HG02943 (cell line): ENCODE measurements at regions not wholly inside any gene's neighbourhood (a gene's known extent, or its start where the extent isn't known, plus 50 kb on each side); places are given as distances from the start of the nearest gene placed in this dataset.
"Not testable (repeated sequence)": the region's sequence is repeated elsewhere in the genome, so short reads cannot be mapped to it uniquely, and the experiment has no call there.

Source experiments
- ATAC-seq: cut with Tn5 transposase; IDR thresholded peaks from one replicate; pipeline ENCODE4 v1.9.1; 2021; ENCODE audit warnings: mild to moderate bottlenecking, low read depth, moderate library complexity; ENCODE audit not compliant: unreplicated experiment

DNA sequence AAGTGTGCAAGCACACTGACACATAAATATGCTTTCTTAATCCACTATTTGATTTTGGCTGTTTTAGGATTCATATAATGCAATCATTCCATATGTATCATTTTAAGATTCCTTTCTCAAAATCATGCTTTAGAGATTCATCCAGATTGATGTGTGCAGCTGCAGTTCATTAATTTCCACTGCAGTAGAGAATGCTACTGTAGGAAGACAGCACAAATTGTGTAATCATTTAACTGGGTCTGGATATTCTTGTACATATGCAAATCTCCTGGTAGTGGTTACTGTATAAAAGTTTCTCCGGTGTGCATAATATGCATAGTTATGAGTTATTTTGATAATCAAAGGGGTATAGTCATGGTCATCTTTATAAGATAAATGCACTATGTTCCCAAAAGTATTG lies 502.5 kb upstream of the ACVR2A start:
- no peak for ATAC-seq

- peak; percentile 54 for ATAC-seq
Observed at GRCh38 chr2:147331790-147332419, 512.9 kb upstream of the ACVR2A start.

DNA sequence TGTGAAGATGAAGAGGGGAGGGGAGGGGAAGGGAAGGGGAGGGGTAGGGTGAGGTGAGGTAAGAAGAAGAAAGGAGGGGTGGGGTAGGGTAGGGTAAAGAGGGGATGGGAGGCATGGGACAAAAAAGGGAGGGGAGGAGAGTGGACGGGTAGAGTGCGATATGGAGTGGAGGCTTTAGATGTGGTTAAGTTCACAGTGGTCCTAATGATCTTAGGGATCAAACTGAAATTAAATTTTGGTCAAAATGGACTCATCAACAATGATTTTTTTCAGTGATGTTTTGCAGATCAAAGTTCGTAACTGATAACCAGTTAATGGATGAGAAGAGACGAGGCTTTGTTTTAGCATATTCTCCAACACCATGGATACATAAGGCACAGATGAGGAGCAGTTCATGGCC lies 513.9 kb upstream of the ACVR2A start:
- no peak for ATAC-seq

DNA sequence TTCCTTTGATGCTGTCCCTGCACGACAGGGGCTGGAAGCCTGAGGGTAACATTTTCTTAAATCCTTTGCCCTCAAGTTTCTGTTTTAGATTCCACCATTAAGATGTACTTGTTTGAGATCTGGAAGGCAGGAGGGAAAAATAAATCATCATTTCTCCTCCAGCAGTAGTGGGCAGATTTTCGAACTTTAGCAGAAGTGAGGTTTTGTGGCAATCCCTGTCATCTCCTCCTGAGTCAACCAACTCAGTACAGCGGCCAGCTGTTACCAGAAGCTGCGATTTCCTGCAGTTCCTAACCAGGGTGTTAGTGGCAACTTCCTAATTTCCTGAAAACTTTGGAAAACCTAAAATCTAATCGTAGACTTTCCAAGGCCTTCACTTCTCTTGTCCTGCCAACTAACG lies 517.2 kb upstream of the ACVR2A start:
- ATAC-seq: no peak

- no peak for ATAC-seq
Observed at GRCh38 chr2:147325990-147326389, 518.8 kb upstream of the ACVR2A start.

- no peak for ATAC-seq
Observed at GRCh38 chr2:147320146-147320545, 524.7 kb upstream of the ACVR2A start.

- ATAC-seq: no peak
Observed at GRCh38 chr2:147311058-147311430, 533.8 kb upstream of the ACVR2A start.

DNA sequence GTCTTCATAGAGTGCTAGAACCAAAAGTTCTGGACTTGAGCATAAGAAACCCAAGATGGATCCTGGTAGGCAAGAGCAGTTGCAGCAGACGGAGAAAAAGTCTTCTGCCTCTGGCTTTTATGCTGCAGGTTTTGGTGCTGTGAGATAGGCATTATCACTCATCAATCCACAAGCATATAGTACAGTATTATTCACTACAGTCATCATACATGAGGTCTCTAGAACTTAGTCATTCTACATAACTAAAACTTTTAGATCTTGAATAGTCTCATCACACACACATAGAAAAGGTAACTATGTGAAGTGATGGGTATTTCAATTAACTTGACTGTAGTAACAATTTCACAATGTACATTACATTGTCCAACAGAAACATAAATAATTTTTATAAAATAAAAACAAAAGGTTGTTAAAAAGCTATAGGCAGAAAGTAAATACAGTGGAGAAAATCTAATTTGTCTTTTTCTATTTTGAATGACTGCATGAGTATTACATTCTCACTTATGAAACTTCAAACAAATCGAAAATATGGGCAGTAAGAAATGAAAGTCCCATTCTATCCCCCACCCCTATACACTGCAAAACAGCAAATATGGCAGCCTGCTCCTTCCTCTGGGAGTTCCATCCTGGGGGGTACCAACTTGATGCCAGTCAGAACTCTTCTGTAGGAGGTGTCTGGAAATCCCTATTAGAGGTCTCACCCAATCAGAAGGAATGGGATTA lies 534.3 kb upstream of the ACVR2A start:
- ATAC-seq: no peak

- ATAC-seq: peak; percentile 96
Observed at GRCh38 chr2:147297820-147298219, 547.0 kb upstream of the ACVR2A start.

- no peak for ATAC-seq
Observed at GRCh38 chr2:147294825-147295392, 549.9 kb upstream of the ACVR2A start.

DNA sequence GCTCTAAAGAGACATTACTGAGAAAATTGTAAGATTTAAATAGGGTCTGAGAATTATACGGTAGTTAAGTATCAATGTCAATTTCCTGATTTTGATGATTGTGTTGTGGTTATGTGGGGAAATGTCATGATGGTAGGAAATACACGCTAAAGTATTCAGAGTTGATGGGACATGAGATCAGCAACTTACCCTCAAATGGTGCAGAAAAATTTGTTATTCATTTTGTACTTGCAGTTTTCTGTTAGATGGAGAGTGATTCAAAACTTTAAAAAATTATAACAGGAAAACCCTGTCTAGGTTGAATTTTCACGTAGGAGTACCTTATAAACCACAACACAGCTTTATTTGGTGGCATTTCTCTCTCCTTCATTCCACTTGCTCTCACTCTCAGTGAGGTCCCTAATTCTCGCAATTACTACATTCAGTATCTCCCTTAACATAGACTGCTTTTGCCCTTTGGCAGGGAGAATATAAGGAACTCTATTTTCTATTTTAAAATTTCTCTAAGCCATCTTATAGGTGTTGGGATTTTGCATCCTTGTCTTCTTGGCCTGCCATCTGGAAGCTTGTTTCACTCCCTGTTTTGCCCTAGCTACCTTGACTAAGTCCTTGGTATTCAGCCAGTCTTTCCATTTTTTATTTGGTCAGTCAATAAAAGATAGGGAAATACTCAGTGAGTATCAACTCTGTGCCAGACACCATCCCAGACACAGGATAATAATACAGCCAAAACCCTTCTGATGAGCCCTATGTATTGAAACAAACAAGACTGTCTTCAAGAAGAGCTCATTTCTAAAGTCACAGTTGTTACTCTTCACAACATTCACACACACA lies 550.6 kb upstream of the ACVR2A start:
- ATAC-seq: no peak

- no peak for ATAC-seq
Observed at GRCh38 chr2:147288131-147288530, 556.7 kb upstream of the ACVR2A start.

GRCh38 chr2:147275943-147276342 lies 568.9 kb upstream of the ACVR2A start:
- no peak for ATAC-seq

DNA sequence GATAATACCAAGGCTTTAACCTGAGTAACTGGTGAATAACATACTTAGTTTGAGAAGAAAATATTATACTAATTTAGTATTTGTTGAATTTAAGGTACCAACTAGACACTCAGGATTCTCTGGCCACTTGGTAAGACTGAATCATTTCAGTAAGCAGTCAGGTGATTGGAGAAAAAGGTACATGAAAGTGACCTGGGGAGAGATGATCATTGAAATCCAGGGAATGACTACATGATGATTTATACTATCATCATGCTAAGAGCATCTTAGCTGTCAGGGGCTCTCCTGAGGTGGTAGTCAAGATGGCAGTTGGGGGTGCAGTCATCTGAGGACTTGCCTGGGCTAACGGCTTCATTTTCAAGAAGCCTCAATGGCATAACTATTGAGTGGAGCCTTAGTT lies 571.2 kb upstream of the ACVR2A start:
- ATAC-seq: no peak

- no peak for ATAC-seq
Observed at GRCh38 chr2:147273106-147273505, 571.7 kb upstream of the ACVR2A start.

DNA sequence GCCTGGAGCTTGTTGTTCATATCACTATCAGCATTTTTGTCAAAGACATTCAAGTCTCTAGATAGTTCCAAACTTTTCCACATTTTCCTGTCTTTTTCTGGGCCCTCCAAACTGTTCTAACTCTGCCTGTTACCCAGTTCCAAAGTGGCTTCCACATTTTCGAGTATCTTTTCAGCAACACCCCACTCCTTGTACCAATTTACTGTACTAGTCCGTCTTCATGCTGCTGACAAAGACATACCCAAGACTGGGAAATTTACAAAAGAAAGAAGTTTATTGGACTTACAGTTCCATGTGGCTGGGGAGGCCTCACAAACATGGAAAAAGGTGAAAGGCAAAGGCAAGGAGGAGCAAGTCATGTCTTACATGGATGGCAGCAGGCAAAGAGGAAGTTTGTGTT lies 575.2 kb upstream of the ACVR2A start:
- ATAC-seq: not testable (repeated sequence)

DNA sequence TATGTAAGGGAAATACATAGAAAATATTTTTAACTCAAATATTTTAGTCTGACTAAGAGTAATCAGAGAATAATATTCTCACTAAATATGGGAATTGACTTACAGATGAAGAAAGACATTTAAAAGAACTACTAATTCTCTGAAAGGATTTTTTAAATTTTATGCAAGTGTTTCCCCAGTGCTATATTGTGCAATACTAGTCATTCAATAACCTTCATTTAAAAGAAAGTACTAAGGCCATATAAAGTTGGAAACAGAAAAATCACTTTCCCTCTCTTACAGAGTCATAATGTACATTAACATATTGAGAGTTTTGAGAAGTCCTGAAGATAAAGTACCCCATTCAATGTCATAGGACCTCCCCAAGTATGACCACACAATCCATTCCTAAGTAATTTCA lies 584.6 kb upstream of the ACVR2A start:
- ATAC-seq: no peak

DNA sequence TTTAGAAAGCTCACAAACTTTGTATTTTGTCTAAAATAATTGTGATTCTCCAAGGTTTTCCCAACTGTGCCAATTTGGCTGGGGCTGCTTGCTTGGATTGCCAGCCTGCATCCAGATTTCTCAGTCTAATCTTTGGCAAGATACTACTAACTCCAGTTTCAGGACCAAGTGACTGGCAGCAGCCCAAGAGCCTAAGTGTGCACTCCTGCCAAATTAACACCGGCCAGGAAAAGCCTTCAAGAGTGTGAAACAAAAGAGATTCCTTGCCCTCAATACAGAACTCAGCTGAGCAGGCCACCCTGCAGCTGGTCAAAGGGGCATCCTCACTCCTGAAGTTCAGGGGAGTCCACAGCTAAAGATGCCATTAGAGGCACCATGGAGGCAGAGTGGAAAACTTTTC lies 589.0 kb upstream of the ACVR2A start:
- no peak for ATAC-seq

GRCh38 chr2:147250652-147251356 lies 594.0 kb upstream of the ACVR2A start:
- ATAC-seq: peak; percentile 62

DNA sequence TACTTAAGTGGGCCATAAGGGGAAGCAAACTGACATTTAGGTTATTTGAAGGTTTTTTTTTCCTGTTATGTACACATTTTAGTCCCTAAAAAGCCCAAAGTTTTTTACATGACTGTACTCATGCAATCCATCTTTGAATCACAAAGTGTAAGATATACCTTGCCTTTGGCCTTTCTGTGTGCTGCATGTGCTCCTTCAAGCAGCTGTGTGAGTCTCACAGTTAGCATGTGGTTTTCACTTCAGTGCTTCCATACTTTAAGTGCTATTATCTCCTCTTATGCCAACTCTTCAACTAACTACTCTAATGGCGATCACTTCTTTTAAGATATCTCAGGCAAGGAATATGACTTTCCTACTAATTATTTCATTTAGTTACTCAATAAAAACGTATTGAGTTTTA lies 597.1 kb upstream of the ACVR2A start:
- ATAC-seq: no peak

- no peak for ATAC-seq
Observed at GRCh38 chr2:147242445-147242844, 602.4 kb upstream of the ACVR2A start.
